Neural progenitor cell (in vitro differentiated cells): ENCODE measurements at regions not wholly inside any gene's neighbourhood (a gene's known extent, or its start where the extent isn't known, plus 50 kb on each side); places are given as distances from the start of the nearest gene placed in this dataset.

ENCODE experiments used
- DNase-seq: peaks from one replicate; pipeline ENCODE4 v3.0.0-alpha.2; 2016; ENCODE audit warnings: low spot score
- H2AFZ ChIP-seq: fragments of 200-600 bp; sonication (generic); replicated peaks from 2 replicates; pipeline ENCODE4 v1.6.1; 2016; ENCODE audit warnings: antibody characterized with exemption
- H3F3A ChIP-seq: fragments of 200-600 bp; sonication (generic); 2 replicates; pipeline ENCODE4 v1.6.1; 2016; ENCODE audit warnings: antibody characterized with exemption, low read depth
- H3K27ac ChIP-seq: fragments of 200-600 bp; sonication (generic); 2 replicates; pipeline ENCODE4 v1.5.1; 2016; ENCODE audit warnings: mild to moderate bottlenecking
- H3K27me3 ChIP-seq: fragments of 200-600 bp; sonication (generic); 2 replicates; pipeline ENCODE4 v1.6.1; 2016; ENCODE audit warnings: mild to moderate bottlenecking, moderate library complexity
- H3K36me3 ChIP-seq: fragments of 200-600 bp; sonication (generic); 2 replicates; pipeline ENCODE4 v1.5.1; 2016
- H3K4me1 ChIP-seq: fragments of 200-600 bp; sonication (generic); 2 replicates; pipeline ENCODE4 v1.6.1; 2016; ENCODE audit warnings: mixed run types
- H3K4me2 ChIP-seq: fragments of 200-600 bp; sonication (generic); 2 replicates; pipeline ENCODE4 v1.6.1; 2016
- H3K4me3 ChIP-seq: fragments of 200-600 bp; sonication (generic); 2 replicates; pipeline ENCODE4 v1.5.1; 2016
- H3K79me2 ChIP-seq: fragments of 200-600 bp; sonication (generic); 2 replicates; pipeline ENCODE4 v1.6.1; 2016; ENCODE audit warnings: low read depth
- H3K9ac ChIP-seq: fragments of 200-600 bp; sonication (generic); 2 replicates; pipeline ENCODE4 v1.6.1; 2016
- H3K9me3 ChIP-seq: fragments of 200-600 bp; sonication (generic); 2 replicates; pipeline ENCODE4 v1.5.1; 2016; ENCODE audit warnings: low read depth
- H4K20me1 ChIP-seq: fragments of 200-600 bp; sonication (generic); 2 replicates; pipeline ENCODE4 v1.6.1; 2016; ENCODE audit warnings: low read depth
- H3K27ac Mint-ChIP-seq: 3 replicates; pipeline ENCODE4 v1.8.0; 2021; ENCODE audit warnings: mixed read lengths
- H3K27me3 Mint-ChIP-seq: 2 replicates; pipeline ENCODE4 v1.8.0; 2022; ENCODE audit warnings: low read depth, mild to moderate bottlenecking, inconsistent platforms, moderate library complexity, mixed read lengths; ENCODE audit not compliant: insufficient read depth
- H3K36me3 Mint-ChIP-seq: 3 replicates; pipeline ENCODE4 v1.8.0; 2021; ENCODE audit warnings: mixed read lengths
- H3K4me1 Mint-ChIP-seq: 3 replicates; pipeline ENCODE4 v1.8.0; 2021; ENCODE audit warnings: mixed read lengths
- H3K4me3 Mint-ChIP-seq: 3 replicates; pipeline ENCODE4 v1.8.0; 2021; ENCODE audit warnings: mild to moderate bottlenecking, moderate library complexity, mixed read lengths
- H3K9me3 Mint-ChIP-seq: 3 replicates; pipeline ENCODE4 v1.8.0; 2020; ENCODE audit warnings: mixed read lengths
- CTCF ChIP-seq: fragments of 200-600 bp; sonication (generic); IDR thresholded peaks from 2 replicates; pipeline ENCODE4 v1.5.1; 2017; ENCODE audit warnings: antibody characterized with exemption, mild to moderate bottlenecking
- EZH2 ChIP-seq: fragments of 200-600 bp; sonication (generic); IDR thresholded peaks from 2 replicates; pipeline ENCODE4 v1.6.1; 2017; ENCODE audit warnings: antibody characterized with exemption, mild to moderate bottlenecking, moderate library complexity
- EZH2phosphoT487 ChIP-seq: fragments of 200-600 bp; sonication (generic); IDR thresholded peaks from 2 replicates; pipeline ENCODE4 v1.6.1; 2017; ENCODE audit warnings: antibody characterized with exemption

GRCh38 chr19:27774827-27775226 is 1438.1 kb downstream of the UQCRFS1 start:
- no peak for DNase-seq
- no peaks in the 10 kb centered on the region for H3K27me3 ChIP-seq
- no peak overlapping the region for H3K4me3 ChIP-seq
- H2AFZ ChIP-seq = no peak overlapping the region
- Mint-ChIP-seq H3K4me1 (no peaks in the 10 kb centered on the region), H3K36me3 (peaks cover 52% of the 10 kb centered on the region), H3K4me3 (no peak overlapping the region), H3K27me3 (no peaks in the 10 kb centered on the region), H3K27ac (no peak overlapping the region), H3K9me3 (peaks cover 78% of the 10 kb centered on the region)
- TF ChIP-seq EZH2phosphoT487 = no peak
- peak; percentile 19 for TF ChIP-seq CTCF
- TF ChIP-seq EZH2 = no peak
- H3K36me3 ChIP-seq = no peaks in the 10 kb centered on the region
- no peaks in the 10 kb centered on the region for H3K79me2 ChIP-seq
- no peaks in the 10 kb centered on the region for H4K20me1 ChIP-seq
- H3K9me3 ChIP-seq = peaks cover 14% of the 10 kb centered on the region
- no peak overlapping the region for H3K27ac ChIP-seq
- no peaks in the 10 kb centered on the region for H3F3A ChIP-seq
- H3K4me1 ChIP-seq = no peaks in the 10 kb centered on the region
- no peak overlapping the region for H3K9ac ChIP-seq
- H3K4me2 ChIP-seq = no peak overlapping the region

DNA sequence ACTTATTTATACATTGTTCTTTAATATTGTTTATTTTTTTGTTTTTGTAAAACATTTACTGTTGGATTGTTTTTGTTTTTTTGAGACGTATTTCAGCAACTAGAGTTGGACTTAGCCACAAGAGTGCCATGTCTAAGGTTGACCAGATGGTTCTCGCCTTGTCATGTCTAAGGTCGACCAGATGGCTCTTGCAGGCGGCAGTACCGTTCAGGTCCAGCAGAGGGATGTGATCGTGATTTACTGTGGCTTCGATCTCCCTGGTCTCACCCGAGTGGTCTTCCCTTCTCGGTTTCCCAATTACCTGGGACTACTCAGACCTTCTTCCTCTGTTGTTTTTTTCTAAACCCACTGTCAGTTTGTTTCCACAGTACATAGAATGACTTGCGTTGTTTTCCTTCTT is 1438.6 kb downstream of the UQCRFS1 start:
- H3K27me3 Mint-ChIP-seq = no peaks in the 10 kb centered on the region
- H3K4me3 Mint-ChIP-seq = no peak overlapping the region

DNA sequence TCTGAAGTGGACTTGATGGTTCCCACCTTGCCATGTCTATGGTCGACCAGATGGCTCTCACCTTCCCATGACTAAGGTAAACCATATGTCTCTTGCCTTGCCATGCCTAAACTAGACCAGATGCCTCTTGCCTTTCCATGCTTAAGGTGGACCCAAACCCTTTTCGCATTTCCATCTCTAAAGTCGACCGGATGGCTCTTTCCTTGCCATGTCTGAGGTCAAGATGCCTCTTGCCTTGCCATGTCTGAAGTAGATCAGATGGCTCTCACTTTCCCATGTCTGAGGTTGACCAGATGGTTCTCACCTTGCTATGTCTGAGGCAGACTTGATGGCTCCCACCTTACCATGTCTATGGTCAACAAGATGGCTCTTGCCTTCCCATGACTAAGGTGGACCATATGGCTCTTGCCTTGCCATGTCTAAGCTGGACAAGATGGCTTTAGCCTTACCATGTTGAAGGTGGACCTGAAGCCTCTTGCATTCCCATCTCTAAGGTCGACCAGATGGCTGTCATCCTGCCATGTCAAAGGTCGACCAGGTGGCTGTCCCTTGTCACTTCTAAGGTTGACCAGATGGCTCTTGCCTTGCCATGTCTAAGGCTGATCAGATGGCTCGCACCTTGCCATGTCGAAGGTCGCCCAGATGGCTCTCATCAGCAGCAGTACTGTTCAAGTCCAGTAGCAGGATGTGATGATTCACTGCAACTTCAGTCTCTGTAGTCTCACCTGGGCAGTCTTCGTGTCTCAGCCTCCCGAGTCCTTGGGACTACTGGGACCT is 1439.4 kb downstream of the UQCRFS1 start:
- Histone ChIP-seq H3K9ac (no peak overlapping the region), H3K9me3 (peaks cover 14% of the 10 kb centered on the region), H3K4me2 (no peak overlapping the region), H2AFZ (no peak overlapping the region), H3K4me3 (no peak overlapping the region), H3K27ac (no peak overlapping the region), H3K4me1 (no peaks in the 10 kb centered on the region), H4K20me1 (no peaks in the 10 kb centered on the region), H3F3A (no peaks in the 10 kb centered on the region), H3K27me3 (no peaks in the 10 kb centered on the region), H3K79me2 (no peaks in the 10 kb centered on the region), H3K36me3 (no peaks in the 10 kb centered on the region)
- Mint-ChIP-seq H3K9me3 (peaks cover 79% of the 10 kb centered on the region), H3K36me3 (peaks cover 46% of the 10 kb centered on the region), H3K4me1 (no peaks in the 10 kb centered on the region), H3K27ac (no peak overlapping the region), H3K4me3 (no peak overlapping the region), H3K27me3 (no peaks in the 10 kb centered on the region)
- no peak for TF ChIP-seq CTCF
- TF ChIP-seq EZH2 = no peak
- no peak for TF ChIP-seq EZH2phosphoT487
- no peak for DNase-seq

More for the DNA sequence above, 1438.6 kb downstream of the UQCRFS1 start:
- H3K9ac ChIP-seq = no peak overlapping the region
- no peaks in the 10 kb centered on the region for H3F3A ChIP-seq
- Mint-ChIP-seq H3K9me3 (peaks cover 79% of the 10 kb centered on the region), H3K4me1 (no peaks in the 10 kb centered on the region), H3K36me3 (peaks cover 51% of the 10 kb centered on the region), H3K27ac (no peak overlapping the region)
- no peaks in the 10 kb centered on the region for H3K79me2 ChIP-seq
- H2AFZ ChIP-seq = no peak overlapping the region
- no peak overlapping the region for H3K27ac ChIP-seq
- no peak for DNase-seq
- H3K36me3 ChIP-seq = no peaks in the 10 kb centered on the region
- H3K4me2 ChIP-seq = no peak overlapping the region
- no peaks in the 10 kb centered on the region for H3K27me3 ChIP-seq
- H3K9me3 ChIP-seq = peaks cover 14% of the 10 kb centered on the region
- no peak overlapping the region for H3K4me3 ChIP-seq
- no peaks in the 10 kb centered on the region for H4K20me1 ChIP-seq
- TF ChIP-seq EZH2 = no peak
- TF ChIP-seq EZH2phosphoT487 = no peak
- no peak for TF ChIP-seq CTCF
- no peaks in the 10 kb centered on the region for H3K4me1 ChIP-seq
